Suprapubic skin (tissue), 4 donors: ENCODE measurements at regions not wholly inside any gene's neighbourhood (a gene's known extent, or its start where the extent isn't known, plus 50 kb on each side); places are given as distances from the start of the nearest gene placed in this dataset.

Experiments
- DNase-seq, 2 donors: peaks; one replicate each; pipeline ENCODE4 v3.0.0-alpha.2; 2019; ENCODE audit warnings: low spot score in 2 of 2
- H3K27ac ChIP-seq: fragments of 200-600 bp; sonication (generic); one replicate; pipeline ENCODE4 v1.5.1; 2019
- H3K27me3 ChIP-seq: fragments of 200-600 bp; sonication (generic); one replicate; pipeline ENCODE4 v1.5.1; 2019
- H3K36me3 ChIP-seq: fragments of 200-600 bp; sonication (generic); one replicate; pipeline ENCODE4 v1.5.1; 2019
- H3K4me1 ChIP-seq: fragments of 200-600 bp; sonication (generic); one replicate; pipeline ENCODE4 v1.5.1; 2019
- H3K4me3 ChIP-seq: fragments of 200-600 bp; sonication (generic); one replicate; pipeline ENCODE4 v1.5.1; 2019; ENCODE audit warnings: mild to moderate bottlenecking
- H3K9me3 ChIP-seq: fragments of 200-600 bp; sonication (generic); one replicate; pipeline ENCODE4 v1.5.1; 2019
- EP300 ChIP-seq: sonication (generic); formaldehyde crosslinking; IDR thresholded peaks from one replicate; pipeline ENCODE4 v1.6.1; 2017; ENCODE audit warnings: antibody characterized with exemption
- POLR2A ChIP-seq, 2 donors: fragments of 450-650 bp; IDR thresholded peaks; one replicate each; pipeline ENCODE4 v1.6.1; 2017; ENCODE audit warnings: antibody characterized with exemption in 2 of 2, mild to moderate bottlenecking in 2 of 2, moderate library complexity in 2 of 2
- POLR2AphosphoS5 ChIP-seq, 3 donors: sonication (generic); formaldehyde crosslinking; IDR thresholded peaks; one replicate each; pipeline ENCODE4 v1.6.1; 2017; ENCODE audit warnings: antibody characterized with exemption in 3 of 3
- WGBS: methylation state at CpG from one replicate; pipeline ENCODE4 v1.1.5; 2018; 5-methylcytosine and 5-hydroxymethylcytosine counted together
- TF ChIP-seq, protein P1 (sequence below), 2 donors: fragments of 200-600 bp in 1 of 2; fragments of 450-650 bp in 1 of 2; sonication (generic) in 1 of 2; IDR thresholded peaks; one replicate each; pipeline ENCODE4 v1.5.1; 2016 to 2019; ENCODE audit warnings: antibody characterized with exemption in 2 of 2, mild to moderate bottlenecking in 1 of 2, moderate library complexity in 1 of 2

DNA sequence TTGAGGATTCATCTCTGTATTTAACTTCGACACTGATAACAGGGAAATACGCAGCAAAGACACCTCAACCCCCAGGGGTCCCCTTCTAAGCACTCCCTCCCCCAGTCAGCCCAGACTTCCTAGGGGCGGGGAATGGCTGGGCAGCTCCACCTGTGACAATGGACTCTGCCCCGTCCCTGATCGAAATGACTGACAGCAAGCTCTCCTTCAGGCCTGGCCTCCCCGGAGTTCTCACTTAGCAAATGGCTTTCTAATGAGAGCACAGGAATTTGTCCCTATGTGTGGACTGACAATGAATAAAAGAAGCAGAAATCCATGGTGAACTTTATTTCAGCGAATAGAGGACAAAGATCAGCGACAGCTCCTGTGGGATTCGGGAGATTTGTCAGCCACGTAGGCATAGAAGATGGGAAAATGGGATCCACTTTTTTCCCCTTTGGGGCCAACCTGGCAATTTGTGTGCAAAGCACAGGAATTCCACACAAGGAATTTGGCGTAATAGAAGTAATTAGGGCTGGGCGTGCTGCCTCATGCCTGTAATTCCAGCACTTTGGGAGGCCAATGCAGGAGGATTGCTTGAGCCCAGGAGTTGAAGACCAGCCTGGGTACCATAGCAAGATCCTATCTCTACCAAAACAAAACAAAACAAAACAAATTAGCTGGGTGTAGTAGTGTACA, 63.8 kb downstream of the TNFAIP2 start:
- WGBS = 73% methylated on average over 12 of the region's 12 CpGs
- no peaks in the 10 kb centered on the region for H3K36me3 ChIP-seq
- H3K9me3 ChIP-seq = no peaks in the 10 kb centered on the region
- TF ChIP-seq POLR2AphosphoS5 (IDR thresholded peaks at IDR 0.05) (no peak), POLR2A (IDR thresholded peaks at IDR 0.05) (no peak), EP300 (no peak)
- TF ChIP-seq, protein P1, sequence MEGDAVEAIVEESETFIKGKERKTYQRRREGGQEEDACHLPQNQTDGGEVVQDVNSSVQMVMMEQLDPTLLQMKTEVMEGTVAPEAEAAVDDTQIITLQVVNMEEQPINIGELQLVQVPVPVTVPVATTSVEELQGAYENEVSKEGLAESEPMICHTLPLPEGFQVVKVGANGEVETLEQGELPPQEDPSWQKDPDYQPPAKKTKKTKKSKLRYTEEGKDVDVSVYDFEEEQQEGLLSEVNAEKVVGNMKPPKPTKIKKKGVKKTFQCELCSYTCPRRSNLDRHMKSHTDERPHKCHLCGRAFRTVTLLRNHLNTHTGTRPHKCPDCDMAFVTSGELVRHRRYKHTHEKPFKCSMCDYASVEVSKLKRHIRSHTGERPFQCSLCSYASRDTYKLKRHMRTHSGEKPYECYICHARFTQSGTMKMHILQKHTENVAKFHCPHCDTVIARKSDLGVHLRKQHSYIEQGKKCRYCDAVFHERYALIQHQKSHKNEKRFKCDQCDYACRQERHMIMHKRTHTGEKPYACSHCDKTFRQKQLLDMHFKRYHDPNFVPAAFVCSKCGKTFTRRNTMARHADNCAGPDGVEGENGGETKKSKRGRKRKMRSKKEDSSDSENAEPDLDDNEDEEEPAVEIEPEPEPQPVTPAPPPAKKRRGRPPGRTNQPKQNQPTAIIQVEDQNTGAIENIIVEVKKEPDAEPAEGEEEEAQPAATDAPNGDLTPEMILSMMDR (IDR thresholded peaks at IDR 0.05) = no peak
- no peak overlapping the region for H3K4me3 ChIP-seq
- peaks cover 10% of the 10 kb centered on the region for H3K27me3 ChIP-seq
- peaks cover 28% of the 10 kb centered on the region for H3K4me1 ChIP-seq
- DNase-seq = no peak
- no peak overlapping the region for H3K27ac ChIP-seq

DNA sequence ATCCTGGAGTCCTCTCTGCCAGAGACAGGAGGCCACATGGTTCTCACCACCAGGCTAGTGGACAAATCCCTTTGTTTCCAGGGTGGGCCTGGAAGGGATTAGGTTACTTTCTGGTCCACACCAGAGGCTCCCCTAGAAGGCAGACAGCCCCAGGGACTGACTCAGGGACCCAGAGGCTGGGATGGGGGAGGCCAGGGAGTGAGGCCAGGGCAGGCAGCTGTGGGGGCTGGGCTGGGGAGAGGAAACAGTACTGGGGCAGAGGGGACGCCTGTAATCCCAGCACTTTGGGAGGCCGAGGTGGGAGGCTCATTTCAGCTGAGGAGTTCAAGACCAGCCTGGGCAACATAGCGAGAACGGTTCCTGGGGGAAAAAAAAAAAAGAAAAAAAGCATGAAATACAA, 64.7 kb downstream of the TNFAIP2 start:
- Histone ChIP-seq H3K27ac (no peak overlapping the region), H3K27me3 (peaks cover 10% of the 10 kb centered on the region), H3K9me3 (no peaks in the 10 kb centered on the region), H3K4me1 (peaks cover 28% of the 10 kb centered on the region), H3K36me3 (no peaks in the 10 kb centered on the region), H3K4me3 (no peak overlapping the region)
- WGBS = 93% methylated on average over 4 of the region's 4 CpGs
- no peak for DNase-seq
- TF ChIP-seq POLR2AphosphoS5 (IDR thresholded peaks at IDR 0.05) = no peak
- no peak for TF ChIP-seq EP300
- no peak for TF ChIP-seq POLR2A (IDR thresholded peaks at IDR 0.05)
- TF ChIP-seq, protein P1 (IDR thresholded peaks at IDR 0.05) = no peak

DNA sequence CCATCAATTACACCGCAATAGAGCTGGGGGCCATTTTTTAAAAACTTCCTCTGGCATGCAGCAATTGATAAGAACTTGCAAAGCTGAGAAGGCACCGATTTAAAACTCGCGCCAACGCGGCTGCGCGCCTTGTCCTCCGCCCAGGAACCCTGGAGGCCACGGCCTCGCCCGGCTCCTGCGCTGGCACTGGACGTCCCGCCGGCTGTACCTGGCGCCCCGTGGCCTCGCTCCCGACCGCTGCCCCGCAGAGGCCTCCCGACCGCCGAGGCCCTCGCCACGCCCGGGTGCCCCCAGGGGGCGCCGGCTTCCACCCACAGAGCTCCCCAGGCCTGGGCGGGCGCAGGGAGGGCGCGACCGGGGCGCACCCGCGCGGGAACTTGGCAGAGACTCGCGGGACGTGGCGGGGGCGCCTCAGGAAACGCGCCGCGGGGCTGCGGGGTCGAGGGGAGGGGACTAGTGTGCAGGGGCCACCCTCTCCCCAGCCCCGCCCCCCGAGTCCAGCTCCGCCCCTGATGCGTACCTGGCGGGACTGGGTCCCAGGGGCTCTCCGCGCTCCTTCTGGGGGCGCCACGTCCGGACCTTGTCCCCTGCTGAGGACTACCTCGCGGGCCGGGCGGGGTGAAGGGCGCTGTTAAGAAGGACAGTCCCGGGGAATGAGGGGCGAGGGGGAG, 65.7 kb downstream of the TNFAIP2 start:
- H3K27me3 ChIP-seq = peaks cover 10% of the 10 kb centered on the region
- H3K9me3 ChIP-seq = no peaks in the 10 kb centered on the region
- H3K4me3 ChIP-seq = peak overlapping the region; percentile 53
- TF ChIP-seq, protein P1 (IDR thresholded peaks at IDR 0.05) = peak in 1 of 2 donors; percentile 52
- no peak for TF ChIP-seq EP300
- TF ChIP-seq POLR2AphosphoS5 (IDR thresholded peaks at IDR 0.05) = no peak
- peaks cover 28% of the 10 kb centered on the region for H3K4me1 ChIP-seq
- H3K36me3 ChIP-seq = no peaks in the 10 kb centered on the region
- DNase-seq = no peak
- H3K27ac ChIP-seq = no peak overlapping the region
- 6% methylated on average over 47 of the region's 67 CpGs for WGBS

DNA sequence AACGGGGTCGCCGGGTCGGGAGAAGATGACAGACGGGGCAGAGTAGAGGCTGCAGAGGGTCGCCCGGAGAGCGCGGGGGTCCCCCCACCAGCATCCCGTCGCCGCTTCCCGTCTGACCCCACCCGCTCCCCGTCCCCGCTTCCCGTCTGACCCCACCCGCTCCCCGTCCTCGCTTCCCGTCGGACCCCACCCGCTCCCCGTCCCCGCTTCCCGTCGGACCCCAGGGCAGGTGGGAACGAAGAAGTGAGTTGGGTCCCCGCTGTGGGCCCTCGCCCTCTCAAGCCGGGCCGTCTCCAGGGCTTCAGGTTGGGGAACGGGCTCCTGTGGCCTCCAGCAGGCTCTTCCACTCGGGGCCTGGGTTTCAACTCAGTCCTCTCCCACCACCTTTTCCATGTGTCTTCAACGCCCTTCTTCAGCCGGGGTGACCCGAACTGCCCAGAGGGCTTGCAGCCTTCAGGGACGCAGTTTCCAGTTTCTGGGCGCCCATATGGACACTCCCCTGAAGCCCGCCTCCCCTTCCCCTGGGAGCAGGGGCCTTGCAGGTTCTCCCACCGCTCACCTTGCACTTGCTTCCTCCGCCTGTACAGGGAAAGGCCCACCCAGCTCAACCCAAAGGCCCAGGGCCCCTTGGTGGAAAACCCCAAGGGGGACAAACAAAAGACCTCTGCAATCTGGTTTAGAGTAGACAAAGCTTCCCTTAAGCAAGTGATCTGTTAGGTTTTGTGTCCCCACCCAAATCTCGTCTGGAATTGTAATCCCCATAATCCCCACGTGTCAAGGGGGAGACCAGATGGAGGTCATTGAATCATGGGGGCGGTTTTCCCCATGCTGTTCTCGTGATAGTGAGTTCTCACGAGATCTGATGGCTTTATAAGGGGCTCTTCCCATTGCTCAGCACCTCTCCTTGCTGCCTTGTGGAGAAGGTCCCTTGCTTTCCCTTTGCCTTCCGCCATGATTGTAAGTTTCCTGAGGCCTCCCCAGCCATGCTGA, 66.5 kb downstream of the TNFAIP2 start:
- no peaks in the 10 kb centered on the region for H3K36me3 ChIP-seq
- H3K4me3 ChIP-seq = peak overlapping the region; percentile 53
- peaks cover 10% of the 10 kb centered on the region for H3K27me3 ChIP-seq
- 66% methylated on average over 39 of the region's 48 CpGs for WGBS
- H3K9me3 ChIP-seq = no peaks in the 10 kb centered on the region
- peaks cover 31% of the 10 kb centered on the region for H3K4me1 ChIP-seq
- DNase-seq = no peak
- TF ChIP-seq POLR2AphosphoS5 (IDR thresholded peaks at IDR 0.05) (no peak), POLR2A (IDR thresholded peaks at IDR 0.05) (no peak), EP300 (no peak)
- TF ChIP-seq, protein P1 (IDR thresholded peaks at IDR 0.05) = no peak
- H3K27ac ChIP-seq = no peak overlapping the region
